ENCODE measurements at regions not wholly inside any gene's neighbourhood (a gene's known extent, or its start where the extent isn't known, plus 50 kb on each side); places are given as distances from the start of the nearest gene placed in this dataset.

DNA sequence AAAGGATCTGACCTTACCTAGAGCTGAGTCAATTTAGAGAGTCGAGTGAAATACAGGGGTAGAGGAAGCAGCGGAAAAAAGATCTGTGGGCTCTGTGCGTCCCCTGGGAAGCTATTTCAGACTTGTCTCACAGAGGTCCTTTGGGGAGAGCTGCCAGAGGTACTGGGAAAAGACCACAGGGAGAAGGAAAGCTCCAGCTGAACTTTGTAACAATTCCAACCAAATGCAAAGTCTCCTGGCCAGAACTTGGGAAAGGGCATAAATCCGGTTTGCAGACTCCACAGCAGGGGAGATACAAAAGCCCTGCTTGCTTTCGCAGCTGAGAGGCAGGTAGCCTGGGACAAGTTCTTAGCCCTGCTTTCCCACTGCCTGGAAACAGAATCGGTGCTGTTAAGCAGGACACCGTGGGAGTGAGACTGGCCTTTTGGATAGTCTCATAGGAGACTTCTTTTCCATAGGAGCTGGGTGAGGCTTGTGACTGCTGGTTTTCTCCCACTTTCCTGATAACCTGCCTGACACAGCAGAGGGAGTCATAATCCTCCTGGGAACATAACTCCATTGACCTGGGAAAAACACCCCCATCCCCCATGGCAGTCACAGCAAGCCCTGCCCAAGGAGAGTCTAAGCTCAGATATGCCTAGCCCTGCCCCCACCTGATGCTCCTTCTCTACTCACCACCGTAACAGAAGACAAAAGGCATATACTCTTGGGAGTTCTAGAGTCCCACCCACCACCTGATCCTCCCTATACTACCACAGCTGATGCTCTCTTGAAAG is 926.2 kb downstream of the KCNMA1 start:
- TF ChIP-seq POLR2A (IDR thresholded peaks at IDR 0.05): no peak
- TF ChIP-seq, protein P1, sequence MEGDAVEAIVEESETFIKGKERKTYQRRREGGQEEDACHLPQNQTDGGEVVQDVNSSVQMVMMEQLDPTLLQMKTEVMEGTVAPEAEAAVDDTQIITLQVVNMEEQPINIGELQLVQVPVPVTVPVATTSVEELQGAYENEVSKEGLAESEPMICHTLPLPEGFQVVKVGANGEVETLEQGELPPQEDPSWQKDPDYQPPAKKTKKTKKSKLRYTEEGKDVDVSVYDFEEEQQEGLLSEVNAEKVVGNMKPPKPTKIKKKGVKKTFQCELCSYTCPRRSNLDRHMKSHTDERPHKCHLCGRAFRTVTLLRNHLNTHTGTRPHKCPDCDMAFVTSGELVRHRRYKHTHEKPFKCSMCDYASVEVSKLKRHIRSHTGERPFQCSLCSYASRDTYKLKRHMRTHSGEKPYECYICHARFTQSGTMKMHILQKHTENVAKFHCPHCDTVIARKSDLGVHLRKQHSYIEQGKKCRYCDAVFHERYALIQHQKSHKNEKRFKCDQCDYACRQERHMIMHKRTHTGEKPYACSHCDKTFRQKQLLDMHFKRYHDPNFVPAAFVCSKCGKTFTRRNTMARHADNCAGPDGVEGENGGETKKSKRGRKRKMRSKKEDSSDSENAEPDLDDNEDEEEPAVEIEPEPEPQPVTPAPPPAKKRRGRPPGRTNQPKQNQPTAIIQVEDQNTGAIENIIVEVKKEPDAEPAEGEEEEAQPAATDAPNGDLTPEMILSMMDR (IDR thresholded peaks at IDR 0.05): no peak

All from thyroid gland (tissue), 4 donors.